GM12878 (cell line): ENCODE measurements at regions not wholly inside any gene's neighbourhood (a gene's known extent, or its start where the extent isn't known, plus 50 kb on each side); places are given as distances from the start of the nearest gene placed in this dataset.

ENCODE experiments used
- ATAC-seq: fragments of 200-7000 bp; cut with Tn5 transposase; 3 replicates; pipeline ENCODE4 v1.9.1; 2020; ENCODE audit warnings: mild to moderate bottlenecking, moderate library complexity
- BruUV-seq: library from RNA; stranded (reverse); fragments of 400-500 nt; replicated peaks from 2 replicates; lab custom pipeline; 2021; lab: Mats Ljungman, UMichigan
- CTCF ChIA-PET: fragments of 300-600 bp; sonication (Branson Sonifier 250); formaldehyde crosslinking; extraction: SDS; loops from one replicate; lab custom pipeline; 2021; ENCODE audit warnings: inconsistent platforms; lab: Yijun Ruan, JAX
- POLR2A ChIA-PET: fragments of 350-600 bp; formaldehyde crosslinking; extraction: SDS; loops from one replicate; lab custom pipeline; 2021; ENCODE audit warnings: inconsistent platforms; lab: Charles Lee
- RAD21 ChIA-PET: fragments of 300-600 bp; sonication (Branson Sonifier 250); formaldehyde crosslinking; loops from one replicate; lab custom pipeline; 2023; ENCODE audit warnings: antibody characterized with exemption; ENCODE audit not compliant: unreplicated experiment; lab: Charles Lee
- SMC1A ChIA-PET: fragments of 300-600 bp; sonication (Branson Sonifier 250); formaldehyde crosslinking; loops from one replicate; lab custom pipeline; 2023; ENCODE audit not compliant: unreplicated experiment, uncharacterized antibody; lab: Charles Lee
- DNase-seq: peaks from one replicate; pipeline ENCODE4 v3.0.0-alpha.2; 2011; ENCODE audit warnings: low read depth, low spot score
- FAIRE-seq: peaks from 3 replicates; lab custom pipeline; 2011; peaks lifted over from hg19 to GRCh38; lab: Jason Lieb, UNC
- H2AFZ ChIP-seq: 2 replicates; pipeline ENCODE4 v1.6.0; 2011; ENCODE audit warnings: low read depth, low read length, control low read depth; ENCODE audit not compliant: control insufficient read depth
- H3K27ac ChIP-seq: 2 replicates; pipeline ENCODE4 v1.5.1; 2011; ENCODE audit warnings: control low read depth; ENCODE audit not compliant: control insufficient read depth, insufficient read depth
- H3K27me3 ChIP-seq, 2 experiments: replicated peaks in 1 of 2; 2 replicates each; pipeline versions ENCODE4 v1.6.0 to v1.6.1; 2011; ENCODE audit warnings: low read length in 1 of 2; ENCODE audit not compliant: control insufficient read depth in 2 of 2, insufficient read depth in 2 of 2
- H3K36me3 ChIP-seq, 2 experiments: 2 replicates each; pipeline ENCODE4 v1.5.1; 2011; ENCODE audit warnings: low read length in 1 of 2; ENCODE audit not compliant: control insufficient read depth in 2 of 2, insufficient read depth in 2 of 2
- H3K4me1 ChIP-seq: 2 replicates; pipeline ENCODE4 v1.6.1; 2011; ENCODE audit warnings: mild to moderate bottlenecking, low read length, moderate library complexity, mixed read lengths; ENCODE audit not compliant: control insufficient read depth, insufficient read depth
- H3K4me2 ChIP-seq: 2 replicates; pipeline ENCODE4 v1.6.0; 2011; ENCODE audit warnings: control low read depth; ENCODE audit not compliant: control insufficient read depth, insufficient read depth
- H3K4me3 ChIP-seq: fragments of 200-600 bp; sonication (generic); 2 replicates; pipeline ENCODE4 v1.5.1; 2016
- H3K79me2 ChIP-seq: 2 replicates; pipeline ENCODE4 v1.6.0; 2011; ENCODE audit warnings: low read length; ENCODE audit not compliant: control insufficient read depth, insufficient read depth
- H3K9ac ChIP-seq: 2 replicates; pipeline ENCODE4 v1.8.0; 2011; ENCODE audit warnings: low read length, control low read depth, mixed read lengths; ENCODE audit not compliant: control insufficient read depth, insufficient read depth
- H3K9me3 ChIP-seq: replicated peaks from 3 replicates; pipeline ENCODE4 v1.5.1; 2011; ENCODE audit warnings: mild to moderate bottlenecking, low read length; ENCODE audit not compliant: control insufficient read depth, insufficient read depth
- H4K20me1 ChIP-seq: 2 replicates; pipeline ENCODE4 v1.6.0; 2011; ENCODE audit not compliant: control insufficient read depth, insufficient read depth
- BMI1 ChIP-seq: fragments of 450-650 bp; IDR thresholded peaks from 2 replicates; pipeline ENCODE4 v1.6.1; 2016; ENCODE audit warnings: mild to moderate bottlenecking, moderate library complexity, borderline replicate concordance
- CBFB ChIP-seq: IDR thresholded peaks from 2 replicates; pipeline ENCODE4 v1.6.1; 2016; ENCODE audit warnings: antibody characterized with exemption, low read depth
- CHD2 ChIP-seq: IDR thresholded peaks from 2 replicates; pipeline ENCODE4 v1.6.1; 2011; ENCODE audit warnings: low read depth, low read length, improper control_type of control experiment, borderline replicate concordance
- MYB ChIP-seq: fragments of 150-350 bp; IDR thresholded peaks from 2 replicates; pipeline ENCODE4 v1.6.1; 2014; ENCODE audit warnings: mild to moderate bottlenecking, low read depth, low read length, borderline replicate concordance
- NRF1 ChIP-seq: conservative IDR thresholded peaks from 2 replicates; pipeline ENCODE4 v1.6.1; 2011; ENCODE audit warnings: mild to moderate bottlenecking, low read depth, low read length, improper control_type of control experiment
- PAX8 ChIP-seq: fragments of 450-650 bp; IDR thresholded peaks from 2 replicates; pipeline ENCODE4 v1.6.1; 2017; ENCODE audit warnings: mild to moderate bottlenecking, moderate library complexity
- SMAD1 ChIP-seq: fragments of 450-650 bp; IDR thresholded peaks from 2 replicates; pipeline ENCODE4 v1.6.1; 2018; ENCODE audit warnings: mild to moderate bottlenecking, low read depth; ENCODE audit not compliant: partially characterized antibody
- SREBF1 ChIP-seq: IDR thresholded peaks from 2 replicates; pipeline ENCODE4 v1.6.1; 2012; ENCODE audit warnings: mild to moderate bottlenecking, low read length
- WGBS: methylation state at CpG from one replicate; pipeline ENCODE4 v1.1.6; 2016; ENCODE audit warnings: low lambda C conversion rate; ENCODE audit not compliant: insufficient replicate concordance, insufficient coverage; ENCODE audit errors: missing lambda C conversion rate; 5-methylcytosine and 5-hydroxymethylcytosine counted together
- in situ Hi-C: fragments of 300-500 bp; cut with MboI; formaldehyde crosslinking; loops from 9 replicates; pipeline ENCODE4 v1.14.3; 2018; ENCODE audit warnings: mixed read lengths
- intact Hi-C: fragments of 100-400 bp; cut with micrococcal nuclease; formaldehyde crosslinking; loops from one replicate; pipeline ENCODE4 v1.14.2; 2022; ENCODE audit not compliant: unreplicated experiment
- TF ChIP-seq, protein P1 (sequence below): IDR thresholded peaks from 2 replicates; pipeline ENCODE4 v1.6.1; 2012; ENCODE audit warnings: improper control_type of control experiment, low read depth, low read length; ENCODE audit not compliant: insufficient replicate concordance

GRCh38 chr6:156555116-156555515 lies 222.1 kb upstream of the ARID1B start:
- ChIA-PET SMC1A (interaction anchor here (1.2 kb wide), 1 partner anchor 131 kb away, joined by 3 read pairs; no protein-coding TSS in a partner anchor), CTCF (interaction anchor here (0.6 to 0.9 kb wide), 3 partner anchors 11 to 185 kb away, joined by 3 read pairs; no protein-coding TSS in a partner anchor)
- Histone ChIP-seq H3K79me2 (no peaks in the 10 kb centered on the region), H2AFZ (no peak overlapping the region), H3K9me3 (no peaks in the 10 kb centered on the region; the same call in 2 of the 3 replicates)
- TF ChIP-seq, protein P1, sequence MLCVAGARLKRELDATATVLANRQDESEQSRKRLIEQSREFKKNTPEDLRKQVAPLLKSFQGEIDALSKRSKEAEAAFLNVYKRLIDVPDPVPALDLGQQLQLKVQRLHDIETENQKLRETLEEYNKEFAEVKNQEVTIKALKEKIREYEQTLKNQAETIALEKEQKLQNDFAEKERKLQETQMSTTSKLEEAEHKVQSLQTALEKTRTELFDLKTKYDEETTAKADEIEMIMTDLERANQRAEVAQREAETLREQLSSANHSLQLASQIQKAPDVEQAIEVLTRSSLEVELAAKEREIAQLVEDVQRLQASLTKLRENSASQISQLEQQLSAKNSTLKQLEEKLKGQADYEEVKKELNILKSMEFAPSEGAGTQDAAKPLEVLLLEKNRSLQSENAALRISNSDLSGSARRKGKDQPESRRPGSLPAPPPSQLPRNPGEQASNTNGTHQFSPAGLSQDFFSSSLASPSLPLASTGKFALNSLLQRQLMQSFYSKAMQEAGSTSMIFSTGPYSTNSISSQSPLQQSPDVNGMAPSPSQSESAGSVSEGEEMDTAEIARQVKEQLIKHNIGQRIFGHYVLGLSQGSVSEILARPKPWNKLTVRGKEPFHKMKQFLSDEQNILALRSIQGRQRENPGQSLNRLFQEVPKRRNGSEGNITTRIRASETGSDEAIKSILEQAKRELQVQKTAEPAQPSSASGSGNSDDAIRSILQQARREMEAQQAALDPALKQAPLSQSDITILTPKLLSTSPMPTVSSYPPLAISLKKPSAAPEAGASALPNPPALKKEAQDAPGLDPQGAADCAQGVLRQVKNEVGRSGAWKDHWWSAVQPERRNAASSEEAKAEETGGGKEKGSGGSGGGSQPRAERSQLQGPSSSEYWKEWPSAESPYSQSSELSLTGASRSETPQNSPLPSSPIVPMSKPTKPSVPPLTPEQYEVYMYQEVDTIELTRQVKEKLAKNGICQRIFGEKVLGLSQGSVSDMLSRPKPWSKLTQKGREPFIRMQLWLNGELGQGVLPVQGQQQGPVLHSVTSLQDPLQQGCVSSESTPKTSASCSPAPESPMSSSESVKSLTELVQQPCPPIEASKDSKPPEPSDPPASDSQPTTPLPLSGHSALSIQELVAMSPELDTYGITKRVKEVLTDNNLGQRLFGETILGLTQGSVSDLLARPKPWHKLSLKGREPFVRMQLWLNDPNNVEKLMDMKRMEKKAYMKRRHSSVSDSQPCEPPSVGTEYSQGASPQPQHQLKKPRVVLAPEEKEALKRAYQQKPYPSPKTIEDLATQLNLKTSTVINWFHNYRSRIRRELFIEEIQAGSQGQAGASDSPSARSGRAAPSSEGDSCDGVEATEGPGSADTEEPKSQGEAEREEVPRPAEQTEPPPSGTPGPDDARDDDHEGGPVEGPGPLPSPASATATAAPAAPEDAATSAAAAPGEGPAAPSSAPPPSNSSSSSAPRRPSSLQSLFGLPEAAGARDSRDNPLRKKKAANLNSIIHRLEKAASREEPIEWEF: no peak
- TF ChIP-seq MYB (no peak), SREBF1 (no peak), NRF1 (no peak), PAX8 (no peak), CBFB (no peak), CHD2 (no peak), BMI1 (no peak), SMAD1 (no peak)
- TF ChIP-seq, all 136 proteins: peak for 0
- DNase-seq (no peak), ATAC-seq (no peak), FAIRE-seq (no peak)
- no TSS peak for BruUV-seq
- WGBS: 19% methylated on average over 2 of the region's 2 CpGs
- intact Hi-C loops: no loop called here
- ChIA-PET RAD21 (no interaction called here), POLR2A (no interaction called here)
- H3K9ac ChIP-seq: no peak overlapping the region
- H4K20me1 ChIP-seq: no peaks in the 10 kb centered on the region
- no peaks in the 10 kb centered on the region for H3K36me3 ChIP-seq
- no peak overlapping the region for H3K4me2 ChIP-seq
- H3K27ac ChIP-seq: no peak overlapping the region
- in situ Hi-C loops: no loop called here
- H3K27me3 ChIP-seq: no peaks in the 10 kb centered on the region
- H3K4me3 ChIP-seq: no peak overlapping the region
- peaks cover 3% of the 10 kb centered on the region; the same call in 1 of the 2 replicates for H3K4me1 ChIP-seq
